OCI-LY3 (cell line): ENCODE measurements at regions not wholly inside any gene's neighbourhood (a gene's known extent, or its start where the extent isn't known, plus 50 kb on each side); places are given as distances from the start of the nearest gene placed in this dataset.

Source experiments
- H2AFZ ChIP-seq: fragments of 200-600, 300-600 bp; shearing (Covaris generic); 2 replicates; pipeline ENCODE4 v1.6.0; 2014; ENCODE audit warnings: antibody characterized with exemption, low read depth, low read length
- H3K27ac ChIP-seq: fragments of 200-600, 300-600 bp; sonication (generic); 2 replicates; pipeline ENCODE4 v1.5.1; 2014; ENCODE audit warnings: mild to moderate bottlenecking, low read length, moderate library complexity, mixed read lengths
- H3K27me3 ChIP-seq: fragments of 200-600, 300-600 bp; sonication (generic); 2 replicates; pipeline ENCODE4 v1.6.1; 2014; ENCODE audit warnings: low read depth, low read length, mixed read lengths
- H3K36me3 ChIP-seq: fragments of 200-600, 300-600 bp; sonication (generic); replicated peaks from 2 replicates; pipeline ENCODE3; 2014; ENCODE audit warnings: low read depth, low read length, mixed read lengths
- H3K4me1 ChIP-seq: fragments of 300-600, 200-600 bp; sonication (generic); 2 replicates; pipeline ENCODE4 v1.6.1; 2014; ENCODE audit warnings: low read length, mixed read lengths
- H3K4me2 ChIP-seq: fragments of 200-600, 300-600 bp; sonication (generic); 2 replicates; pipeline ENCODE4 v1.6.1; 2014; ENCODE audit warnings: low read length, mixed read lengths
- H3K4me3 ChIP-seq: fragments of 300-600, 200-600 bp; sonication (generic); 2 replicates; pipeline ENCODE4 v1.5.1; 2014; ENCODE audit warnings: antibody characterized with exemption, mild to moderate bottlenecking, low read length, moderate library complexity
- H3K79me2 ChIP-seq: fragments of 300-600, 200-600 bp; shearing (Covaris generic); 2 replicates; pipeline ENCODE4 v1.6.1; 2014; ENCODE audit warnings: mild to moderate bottlenecking, low read length, mixed read lengths
- H3K9ac ChIP-seq: fragments of 300-600, 200-600 bp; shearing (Covaris generic); 2 replicates; pipeline ENCODE4 v1.6.0; 2014; ENCODE audit warnings: mild to moderate bottlenecking, low read length, moderate library complexity
- H3K9me3 ChIP-seq: fragments of 200-600, 300-600 bp; shearing (Covaris generic); 2 replicates; pipeline ENCODE4 v1.6.1; 2014; ENCODE audit warnings: low read length, mixed read lengths; ENCODE audit not compliant: insufficient read depth
- H4K20me1 ChIP-seq: fragments of 200-600, 300-600 bp; sonication (generic); 2 replicates; pipeline ENCODE4 v1.6.1; 2016; ENCODE audit warnings: low read length, mixed read lengths; ENCODE audit not compliant: insufficient read depth
- EZH2phosphoT487 ChIP-seq: fragments of 200-600 bp; shearing (Covaris generic); IDR thresholded peaks from 2 replicates; pipeline ENCODE4 v1.6.1; 2018; ENCODE audit warnings: antibody characterized with exemption, mixed run types, low read depth
- TF ChIP-seq, protein P1 (sequence below): fragments of 200-600, 300-600 bp; sonication (generic); IDR thresholded peaks from 2 replicates; pipeline ENCODE4 v1.5.1; 2014; ENCODE audit warnings: antibody characterized with exemption, low read length, low read depth

DNA sequence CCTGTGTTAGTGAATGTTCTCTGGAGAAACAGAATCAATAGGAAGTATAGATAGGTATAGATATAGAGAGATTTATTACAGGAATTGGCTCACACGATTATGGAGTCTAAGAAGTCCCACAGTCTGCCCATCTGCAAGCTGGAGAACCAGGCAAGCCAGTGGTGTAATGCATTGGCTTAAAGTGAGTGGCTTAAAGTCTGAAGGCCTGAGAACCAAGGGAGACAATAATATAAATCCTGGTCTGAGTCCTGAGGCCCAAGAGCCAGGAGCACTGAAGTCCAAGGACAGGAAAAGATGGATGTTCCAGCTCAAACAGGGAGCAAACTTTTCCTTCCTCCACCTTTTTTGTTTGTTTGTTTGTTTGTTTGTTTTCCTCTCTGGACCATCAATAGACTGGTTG lies 131.2 kb upstream of the LRFN2 start:
- no peak overlapping the region for H3K4me3 ChIP-seq
- no peak overlapping the region for H2AFZ ChIP-seq
- H3K4me2 ChIP-seq = no peak overlapping the region
- no peaks in the 10 kb centered on the region for H3K27me3 ChIP-seq
- H3K27ac ChIP-seq = no peak overlapping the region
- no peaks in the 10 kb centered on the region for H3K79me2 ChIP-seq
- no peaks in the 10 kb centered on the region for H3K9me3 ChIP-seq
- TF ChIP-seq, protein P1, sequence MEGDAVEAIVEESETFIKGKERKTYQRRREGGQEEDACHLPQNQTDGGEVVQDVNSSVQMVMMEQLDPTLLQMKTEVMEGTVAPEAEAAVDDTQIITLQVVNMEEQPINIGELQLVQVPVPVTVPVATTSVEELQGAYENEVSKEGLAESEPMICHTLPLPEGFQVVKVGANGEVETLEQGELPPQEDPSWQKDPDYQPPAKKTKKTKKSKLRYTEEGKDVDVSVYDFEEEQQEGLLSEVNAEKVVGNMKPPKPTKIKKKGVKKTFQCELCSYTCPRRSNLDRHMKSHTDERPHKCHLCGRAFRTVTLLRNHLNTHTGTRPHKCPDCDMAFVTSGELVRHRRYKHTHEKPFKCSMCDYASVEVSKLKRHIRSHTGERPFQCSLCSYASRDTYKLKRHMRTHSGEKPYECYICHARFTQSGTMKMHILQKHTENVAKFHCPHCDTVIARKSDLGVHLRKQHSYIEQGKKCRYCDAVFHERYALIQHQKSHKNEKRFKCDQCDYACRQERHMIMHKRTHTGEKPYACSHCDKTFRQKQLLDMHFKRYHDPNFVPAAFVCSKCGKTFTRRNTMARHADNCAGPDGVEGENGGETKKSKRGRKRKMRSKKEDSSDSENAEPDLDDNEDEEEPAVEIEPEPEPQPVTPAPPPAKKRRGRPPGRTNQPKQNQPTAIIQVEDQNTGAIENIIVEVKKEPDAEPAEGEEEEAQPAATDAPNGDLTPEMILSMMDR = no peak
- TF ChIP-seq EZH2phosphoT487 = no peak
- H4K20me1 ChIP-seq = no peaks in the 10 kb centered on the region
- peaks cover 37% of the 10 kb centered on the region for H3K4me1 ChIP-seq
- H3K36me3 ChIP-seq = no peaks in the 10 kb centered on the region
- H3K9ac ChIP-seq = no peak overlapping the region

DNA sequence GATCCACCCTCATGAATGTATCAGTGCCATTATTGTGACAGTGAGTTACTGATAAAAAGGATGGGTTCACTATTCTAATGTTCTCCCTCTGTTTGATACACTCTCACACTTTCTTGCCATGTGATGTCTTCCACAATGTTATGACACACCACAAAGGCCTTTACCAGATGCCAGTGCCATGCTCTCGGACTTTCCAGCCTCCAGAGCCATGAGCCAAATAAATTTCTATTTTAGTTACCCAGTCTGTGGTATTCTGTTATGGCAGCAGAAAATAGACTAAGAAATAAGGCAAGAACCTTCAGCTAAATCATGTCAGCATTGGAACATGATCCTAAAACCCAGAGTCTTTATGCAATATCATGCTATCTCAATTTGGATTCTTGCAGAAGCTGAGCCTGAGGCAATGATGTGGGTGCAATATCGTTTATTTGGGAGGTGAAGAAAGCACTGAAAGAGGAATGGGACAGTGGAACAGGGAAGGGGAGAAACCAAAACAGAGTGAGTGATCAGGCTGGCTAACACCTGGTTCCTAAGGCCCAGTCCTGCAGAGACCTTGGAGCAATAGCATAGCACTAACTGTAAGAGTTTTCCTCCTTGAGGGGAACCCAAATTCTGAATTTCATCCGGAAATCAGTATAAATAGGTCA lies 130.4 kb upstream of the LRFN2 start:
- Histone ChIP-seq H3K4me2 (no peak overlapping the region), H3K36me3 (no peaks in the 10 kb centered on the region), H3K4me3 (no peak overlapping the region), H3K79me2 (no peaks in the 10 kb centered on the region), H4K20me1 (no peaks in the 10 kb centered on the region), H3K27me3 (no peaks in the 10 kb centered on the region), H2AFZ (no peak overlapping the region), H3K9me3 (no peaks in the 10 kb centered on the region), H3K4me1 (peaks cover 41% of the 10 kb centered on the region), H3K9ac (no peak overlapping the region), H3K27ac (no peak overlapping the region)
- no peak for TF ChIP-seq EZH2phosphoT487
- TF ChIP-seq, protein P1 = no peak

DNA sequence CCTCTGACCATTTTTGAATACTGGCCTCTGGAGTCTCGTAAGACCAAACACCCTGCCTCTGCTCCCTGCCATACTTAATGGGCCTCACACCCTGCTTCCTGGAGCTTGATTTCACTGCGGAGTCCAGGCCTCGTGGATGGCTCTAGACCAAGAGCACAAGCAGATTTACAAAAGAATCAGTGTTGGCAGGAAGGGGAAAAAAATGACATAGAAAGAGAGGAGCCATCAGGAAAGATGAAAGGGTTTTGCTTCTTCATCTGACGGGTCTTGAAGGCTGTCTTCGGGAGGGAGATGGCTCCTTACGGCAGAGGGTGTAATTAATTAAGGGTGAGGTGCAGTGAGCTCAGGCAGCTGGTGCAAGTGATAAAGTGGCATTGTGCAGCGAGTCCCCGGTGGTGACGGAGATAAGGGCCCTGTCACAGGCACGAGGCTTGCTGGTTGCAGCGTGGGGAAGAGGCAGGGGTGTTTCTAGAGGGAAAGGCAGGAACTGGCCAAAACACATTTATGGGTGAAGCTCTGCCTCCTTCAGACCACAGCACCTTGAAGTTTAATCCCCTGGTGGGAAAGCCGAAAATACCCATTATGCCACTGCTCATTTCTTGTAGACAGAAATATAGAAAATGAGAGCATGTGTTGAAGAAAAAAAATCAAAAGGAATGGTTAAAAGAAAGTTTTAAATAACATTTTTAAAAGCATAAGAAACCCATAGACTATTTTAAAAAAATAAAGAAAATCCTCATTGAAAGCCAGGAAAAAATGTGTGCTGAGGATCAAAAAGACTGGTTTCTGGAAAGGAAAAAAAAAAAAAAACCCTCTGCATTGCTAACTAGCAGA lies 128.6 kb upstream of the LRFN2 start:
- no peak for TF ChIP-seq EZH2phosphoT487
- TF ChIP-seq, protein P1 = no peak
- H3K9me3 ChIP-seq = no peaks in the 10 kb centered on the region
- H3K4me1 ChIP-seq = peaks cover 39% of the 10 kb centered on the region
- no peak overlapping the region for H3K9ac ChIP-seq
- no peak overlapping the region for H3K4me2 ChIP-seq
- H3K79me2 ChIP-seq = no peaks in the 10 kb centered on the region
- no peaks in the 10 kb centered on the region for H4K20me1 ChIP-seq
- H3K27ac ChIP-seq = no peak overlapping the region
- no peak overlapping the region for H3K4me3 ChIP-seq
- H3K36me3 ChIP-seq = no peaks in the 10 kb centered on the region
- H3K27me3 ChIP-seq = no peaks in the 10 kb centered on the region
- H2AFZ ChIP-seq = no peak overlapping the region

DNA sequence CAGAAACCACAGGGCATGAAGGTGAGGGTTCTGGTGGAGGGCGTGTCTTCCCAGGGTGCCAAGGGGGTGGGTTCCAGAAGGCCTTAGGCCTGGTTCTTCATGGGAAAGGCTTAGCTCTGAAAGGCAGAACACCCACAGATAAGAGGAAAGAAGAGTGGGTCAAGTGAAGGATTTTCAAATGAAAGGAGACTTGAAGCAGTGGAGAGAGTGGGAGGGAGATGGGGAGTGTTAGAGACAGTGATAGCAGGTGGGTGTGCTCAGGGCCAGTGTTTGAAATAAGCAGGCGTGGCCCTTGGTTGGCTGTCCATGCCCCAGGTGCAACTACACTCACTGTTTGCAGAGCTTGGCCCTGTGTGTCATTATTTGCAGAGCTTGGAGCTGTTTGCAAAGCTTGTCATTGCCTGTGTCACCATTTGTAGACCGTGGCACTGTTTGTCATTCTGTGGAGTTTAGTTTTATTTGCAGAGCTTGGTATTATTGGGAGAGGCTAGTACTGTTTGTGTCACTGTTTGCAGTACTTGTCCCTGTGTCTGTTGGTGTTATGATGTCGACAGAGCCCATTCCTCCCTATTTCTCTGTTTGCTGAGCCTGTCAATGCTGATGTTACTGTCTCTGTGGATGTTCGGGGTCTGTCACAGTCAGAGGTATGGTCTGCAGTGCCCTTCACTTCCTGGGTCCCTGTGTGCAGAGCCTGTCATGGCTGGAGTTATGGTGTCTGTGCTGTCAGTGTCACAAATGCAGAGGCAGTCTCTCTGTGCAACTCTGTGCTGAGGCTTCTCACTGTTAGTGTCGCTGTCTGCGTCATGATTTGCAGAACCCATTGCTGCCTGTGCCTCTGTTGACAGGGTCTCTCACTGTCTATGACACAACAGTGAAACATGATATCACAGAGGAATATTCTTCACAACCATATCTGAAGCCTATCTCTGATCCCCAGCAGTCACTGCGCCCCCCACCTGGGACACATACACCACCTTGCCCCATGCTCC lies 127.7 kb upstream of the LRFN2 start:
- TF ChIP-seq, protein P1 = no peak
- TF ChIP-seq EZH2phosphoT487 = no peak
- H3K9ac ChIP-seq = no peak overlapping the region
- no peaks in the 10 kb centered on the region for H3K27me3 ChIP-seq
- H3K79me2 ChIP-seq = no peaks in the 10 kb centered on the region
- no peak overlapping the region for H3K27ac ChIP-seq
- no peak overlapping the region for H2AFZ ChIP-seq
- no peaks in the 10 kb centered on the region for H3K9me3 ChIP-seq
- H3K36me3 ChIP-seq = no peaks in the 10 kb centered on the region
- peaks cover 39% of the 10 kb centered on the region for H3K4me1 ChIP-seq
- no peak overlapping the region for H3K4me3 ChIP-seq
- H4K20me1 ChIP-seq = no peaks in the 10 kb centered on the region
- H3K4me2 ChIP-seq = no peak overlapping the region
